Kidney (tissue), 13 donors: ENCODE measurements at regions not wholly inside any gene's neighbourhood (a gene's known extent, or its start where the extent isn't known, plus 50 kb on each side); places are given as distances from the start of the nearest gene placed in this dataset.
A peak's percentile ranks its signal among the peaks of the same experiment; 100 is the strongest.

Experiments used
- DNase-seq, 5 donors: peaks; one replicate each; pipeline ENCODE4 v3.0.0-alpha.2; 2013 to 2020
- FAIRE-seq: peaks from 2 replicates; lab custom pipeline; 2012; peaks lifted over from hg19 to GRCh38; lab: Jason Lieb, UNC
- H3K27ac ChIP-seq, 2 donors: one replicate each; pipeline ENCODE4 v1.7.0; 2013; ENCODE audit warnings: low read depth in 2 of 2, low read length in 2 of 2, inconsistent platforms in 1 of 2
- H3K27me3 ChIP-seq: one replicate; pipeline ENCODE4 v1.7.1; 2013; ENCODE audit warnings: low read length, inconsistent platforms; ENCODE audit not compliant: control insufficient read depth, insufficient read depth
- H3K36me3 ChIP-seq, 3 donors: one replicate each; pipeline versions ENCODE4 v1.7.0 to v1.7.1; 2013; ENCODE audit warnings: low read length in 3 of 3, control low read depth in 1 of 3, inconsistent platforms in 1 of 3; ENCODE audit not compliant: insufficient read depth in 3 of 3, control insufficient read depth in 2 of 3
- H3K4me1 ChIP-seq, 3 donors: one replicate each; pipeline versions ENCODE4 v1.7.0 to v1.7.1; 2013; ENCODE audit warnings: low read length in 3 of 3, inconsistent platforms in 1 of 3, low read depth in 1 of 3; ENCODE audit not compliant: control insufficient read depth in 2 of 3, insufficient read depth in 2 of 3
- H3K4me3 ChIP-seq, 3 donors: one replicate each; pipeline versions ENCODE4 v1.7.0 to v1.8.1; 2013; ENCODE audit warnings: low read length in 3 of 3, control low read depth in 1 of 3, inconsistent platforms in 1 of 3
- H3K9ac ChIP-seq, 3 donors: one replicate each; pipeline versions ENCODE4 v1.7.0 to v1.7.1; 2013; ENCODE audit warnings: low read length in 3 of 3, control low read depth in 1 of 3, inconsistent platforms in 1 of 3
- H3K9me3 ChIP-seq, 3 donors: one replicate each; pipeline versions ENCODE4 v1.7.0 to v1.7.1; 2013; ENCODE audit warnings: low read length in 3 of 3, control low read depth in 1 of 3, inconsistent platforms in 1 of 3; ENCODE audit not compliant: control insufficient read depth in 2 of 3, insufficient read depth in 1 of 3
- CTCF ChIP-seq: IDR thresholded peaks from 3 replicates; pipeline ENCODE4 v1.5.1; 2012; ENCODE audit warnings: mild to moderate bottlenecking, moderate library complexity, borderline replicate concordance; ENCODE audit not compliant: insufficient read depth; ENCODE audit errors: extremely low read depth
- intact Hi-C: fragments of 100-400 bp; cut with DNase I; formaldehyde crosslinking; loops from one replicate; pipeline ENCODE4 v1.11.1; 2022
- donor health status: control.
- donor health status: control.
- donor health status: control.
- donor health status: control.
- donor health status: control.
- donor health status: DM: yes; HTN: yes; CAD: no.
- donor health status: Normal renal cell carcinoma (clear cell type).

GRCh38 chr1:229129301-229130027 is 141.4 kb upstream of the RAB4A start:
- no peak for TF ChIP-seq CTCF
- Histone ChIP-seq H3K36me3 (no peaks in the 10 kb centered on the region), H3K27me3 (no peaks in the 10 kb centered on the region), H3K4me3 (no peak overlapping the region), H3K9ac (no peak overlapping the region), H3K27ac (no peak overlapping the region), H3K4me1 (peaks cover 0 to 6% (median 5%) of the 10 kb centered on the region in 3 donors), H3K9me3 (no peaks in the 10 kb centered on the region)
- FAIRE-seq (no peak), DNase-seq (peak in 2 of 5 donors; percentile 19 to 35)
- intact Hi-C loops = no loop called here

GRCh38 chr1:229130028-229130668 is 140.8 kb upstream of the RAB4A start:
- Histone ChIP-seq H3K4me3 (no peak overlapping the region), H3K4me1 (peaks cover 0 to 5% (median 0%) of the 10 kb centered on the region in 3 donors), H3K9me3 (no peaks in the 10 kb centered on the region), H3K36me3 (no peaks in the 10 kb centered on the region), H3K27me3 (no peaks in the 10 kb centered on the region), H3K27ac (no peak overlapping the region), H3K9ac (no peak overlapping the region)
- FAIRE-seq = no peak
- DNase-seq = peak in 3 of 5 donors; percentile 23 to 53 (median 25)
- intact Hi-C loops = no loop called here
- TF ChIP-seq CTCF = no peak

- no peaks in the 10 kb centered on the region for H3K36me3 ChIP-seq
- FAIRE-seq (no peak), DNase-seq (no peak)
- no peaks in the 10 kb centered on the region for H3K27me3 ChIP-seq
- no peak overlapping the region for H3K27ac ChIP-seq
- H3K4me3 ChIP-seq = no peak overlapping the region
- TF ChIP-seq CTCF = no peak
- H3K4me1 ChIP-seq = peaks cover 0 to 5% (median 0%) of the 10 kb centered on the region in 3 donors
- intact Hi-C loops = no loop called here
- no peaks in the 10 kb centered on the region for H3K9me3 ChIP-seq
- H3K9ac ChIP-seq = no peak overlapping the region
Measured at GRCh38 chr1:229131243-229132105, 139.4 kb upstream of the RAB4A start.
